ENCODE measurements at regions not wholly inside any gene's neighbourhood (a gene's known extent, or its start where the extent isn't known, plus 50 kb on each side); places are given as distances from the start of the nearest gene placed in this dataset.

GRCh38 chr1:5110508-5110907 is 456.1 kb downstream of the AJAP1 start:
- no peaks in the 10 kb centered on the region for H3K4me1 ChIP-seq (ENCODE audit: control insufficient read depth in 2 of 3, insufficient read depth in 2 of 3, low read depth in 1 of 3, low read length in 3 of 3)
- H3K27me3 ChIP-seq (ENCODE audit: control insufficient read depth, insufficient read depth, low read length) = no peaks in the 10 kb centered on the region
- no peak overlapping the region for H3K27ac ChIP-seq (ENCODE audit: low read depth in 2 of 2, low read length in 2 of 2)
- H3K9ac ChIP-seq (ENCODE audit: low read length in 3 of 3) = no peak overlapping the region
- intact Hi-C loops (cut with DNase I) = no loop called here
- H3K36me3 ChIP-seq (ENCODE audit: control insufficient read depth in 2 of 3, insufficient read depth in 3 of 3, low read length in 3 of 3) = no peaks in the 10 kb centered on the region
- no peak for FAIRE-seq
- no peak overlapping the region for H3K4me3 ChIP-seq (ENCODE audit: low read length in 3 of 3)
- H3K9me3 ChIP-seq (ENCODE audit: control insufficient read depth in 2 of 3, insufficient read depth in 1 of 3, low read length in 3 of 3) = no peaks in the 10 kb centered on the region
- no peak for DNase-seq
- no peak for TF ChIP-seq CTCF (IDR thresholded peaks at IDR 0.05; ENCODE audit: borderline replicate concordance, extremely low read depth, insufficient read depth)

GRCh38 chr1:5109633-5110032 is 455.2 kb downstream of the AJAP1 start:
- Histone ChIP-seq H3K9ac (ENCODE audit: low read length in 3 of 3) (no peak overlapping the region), H3K4me3 (ENCODE audit: low read length in 3 of 3) (no peak overlapping the region), H3K27me3 (ENCODE audit: control insufficient read depth, insufficient read depth, low read length) (no peaks in the 10 kb centered on the region), H3K9me3 (ENCODE audit: control insufficient read depth in 2 of 3, insufficient read depth in 1 of 3, low read length in 3 of 3) (no peaks in the 10 kb centered on the region), H3K36me3 (ENCODE audit: control insufficient read depth in 2 of 3, insufficient read depth in 3 of 3, low read length in 3 of 3) (no peaks in the 10 kb centered on the region), H3K4me1 (ENCODE audit: control insufficient read depth in 2 of 3, insufficient read depth in 2 of 3, low read depth in 1 of 3, low read length in 3 of 3) (no peaks in the 10 kb centered on the region), H3K27ac (ENCODE audit: low read depth in 2 of 2, low read length in 2 of 2) (no peak overlapping the region)
- intact Hi-C loops (cut with DNase I) = no loop called here
- FAIRE-seq (no peak), DNase-seq (no peak)
- no peak for TF ChIP-seq CTCF (IDR thresholded peaks at IDR 0.05; ENCODE audit: borderline replicate concordance, extremely low read depth, insufficient read depth)

- no peak for TF ChIP-seq CTCF (IDR thresholded peaks at IDR 0.05; ENCODE audit: borderline replicate concordance, extremely low read depth, insufficient read depth)
- H3K27ac ChIP-seq (ENCODE audit: low read depth in 2 of 2, low read length in 2 of 2) = no peak overlapping the region
- H3K4me3 ChIP-seq (ENCODE audit: low read length in 3 of 3) = no peak overlapping the region
- H3K36me3 ChIP-seq (ENCODE audit: control insufficient read depth in 2 of 3, insufficient read depth in 3 of 3, low read length in 3 of 3) = no peaks in the 10 kb centered on the region
- no peak overlapping the region for H3K9ac ChIP-seq (ENCODE audit: low read length in 3 of 3)
- no peaks in the 10 kb centered on the region for H3K27me3 ChIP-seq (ENCODE audit: control insufficient read depth, insufficient read depth, low read length)
- H3K9me3 ChIP-seq (ENCODE audit: control insufficient read depth in 2 of 3, insufficient read depth in 1 of 3, low read length in 3 of 3) = no peaks in the 10 kb centered on the region
- DNase-seq (no peak), FAIRE-seq (no peak)
- intact Hi-C loops (cut with DNase I) = no loop called here
- H3K4me1 ChIP-seq (ENCODE audit: control insufficient read depth in 2 of 3, insufficient read depth in 2 of 3, low read depth in 1 of 3, low read length in 3 of 3) = no peaks in the 10 kb centered on the region
These were observed 454.3 kb downstream of the AJAP1 start for GRCh38 chr1:5108740-5109139.

GRCh38 chr1:5105744-5106143 is 451.3 kb downstream of the AJAP1 start:
- Histone ChIP-seq H3K36me3 (ENCODE audit: control insufficient read depth in 2 of 3, insufficient read depth in 3 of 3, low read length in 3 of 3) (no peaks in the 10 kb centered on the region), H3K27ac (ENCODE audit: low read depth in 2 of 2, low read length in 2 of 2) (no peak overlapping the region), H3K4me1 (ENCODE audit: control insufficient read depth in 2 of 3, insufficient read depth in 2 of 3, low read depth in 1 of 3, low read length in 3 of 3) (no peaks in the 10 kb centered on the region), H3K9ac (ENCODE audit: low read length in 3 of 3) (no peak overlapping the region), H3K4me3 (ENCODE audit: low read length in 3 of 3) (no peak overlapping the region), H3K27me3 (ENCODE audit: control insufficient read depth, insufficient read depth, low read length) (no peaks in the 10 kb centered on the region), H3K9me3 (ENCODE audit: control insufficient read depth in 2 of 3, insufficient read depth in 1 of 3, low read length in 3 of 3) (no peaks in the 10 kb centered on the region)
- FAIRE-seq (no peak), DNase-seq (no peak)
- TF ChIP-seq CTCF (IDR thresholded peaks at IDR 0.05; ENCODE audit: borderline replicate concordance, extremely low read depth, insufficient read depth) = no peak
- intact Hi-C loops (cut with DNase I) = no loop called here
